GM12878 (cell line): ENCODE measurements at regions not wholly inside any gene's neighbourhood (a gene's known extent, or its start where the extent isn't known, plus 50 kb on each side); places are given as distances from the start of the nearest gene placed in this dataset.

Experiments used
- ATAC-seq: fragments of 200-7000 bp; cut with Tn5 transposase; 3 replicates; pipeline ENCODE4 v1.9.1; 2020; ENCODE audit warnings: mild to moderate bottlenecking, moderate library complexity
- BruUV-seq: library from RNA; stranded (reverse); fragments of 400-500 nt; replicated peaks from 2 replicates; lab custom pipeline; 2021; lab: Mats Ljungman, UMichigan
- CTCF ChIA-PET: fragments of 300-600 bp; sonication (Branson Sonifier 250); formaldehyde crosslinking; extraction: SDS; loops from one replicate; lab custom pipeline; 2021; ENCODE audit warnings: inconsistent platforms; lab: Yijun Ruan, JAX
- POLR2A ChIA-PET: fragments of 350-600 bp; formaldehyde crosslinking; extraction: SDS; loops from one replicate; lab custom pipeline; 2021; ENCODE audit warnings: inconsistent platforms; lab: Charles Lee
- RAD21 ChIA-PET: fragments of 300-600 bp; sonication (Branson Sonifier 250); formaldehyde crosslinking; loops from one replicate; lab custom pipeline; 2023; ENCODE audit warnings: antibody characterized with exemption; ENCODE audit not compliant: unreplicated experiment; lab: Charles Lee
- SMC1A ChIA-PET: fragments of 300-600 bp; sonication (Branson Sonifier 250); formaldehyde crosslinking; loops from one replicate; lab custom pipeline; 2023; ENCODE audit not compliant: unreplicated experiment, uncharacterized antibody; lab: Charles Lee
- DNase-seq: peaks from one replicate; pipeline ENCODE4 v3.0.0-alpha.2; 2011; ENCODE audit warnings: low read depth, low spot score
- FAIRE-seq: peaks from 3 replicates; lab custom pipeline; 2011; peaks lifted over from hg19 to GRCh38; lab: Jason Lieb, UNC
- H2AFZ ChIP-seq: 2 replicates; pipeline ENCODE4 v1.6.0; 2011; ENCODE audit warnings: low read depth, low read length, control low read depth; ENCODE audit not compliant: control insufficient read depth
- H3K27ac ChIP-seq: 2 replicates; pipeline ENCODE4 v1.5.1; 2011; ENCODE audit warnings: control low read depth; ENCODE audit not compliant: control insufficient read depth, insufficient read depth
- H3K27me3 ChIP-seq, 2 experiments: replicated peaks in 1 of 2; 2 replicates each; pipeline versions ENCODE4 v1.6.0 to v1.6.1; 2011; ENCODE audit warnings: low read length in 1 of 2; ENCODE audit not compliant: control insufficient read depth in 2 of 2, insufficient read depth in 2 of 2
- H3K36me3 ChIP-seq, 2 experiments: 2 replicates each; pipeline ENCODE4 v1.5.1; 2011; ENCODE audit warnings: low read length in 1 of 2; ENCODE audit not compliant: control insufficient read depth in 2 of 2, insufficient read depth in 2 of 2
- H3K4me1 ChIP-seq: 2 replicates; pipeline ENCODE4 v1.6.1; 2011; ENCODE audit warnings: mild to moderate bottlenecking, low read length, moderate library complexity, mixed read lengths; ENCODE audit not compliant: control insufficient read depth, insufficient read depth
- H3K4me2 ChIP-seq: 2 replicates; pipeline ENCODE4 v1.6.0; 2011; ENCODE audit warnings: control low read depth; ENCODE audit not compliant: control insufficient read depth, insufficient read depth
- H3K4me3 ChIP-seq: fragments of 200-600 bp; sonication (generic); 2 replicates; pipeline ENCODE4 v1.5.1; 2016
- H3K79me2 ChIP-seq: 2 replicates; pipeline ENCODE4 v1.6.0; 2011; ENCODE audit warnings: low read length; ENCODE audit not compliant: control insufficient read depth, insufficient read depth
- H3K9ac ChIP-seq: 2 replicates; pipeline ENCODE4 v1.8.0; 2011; ENCODE audit warnings: low read length, control low read depth, mixed read lengths; ENCODE audit not compliant: control insufficient read depth, insufficient read depth
- H3K9me3 ChIP-seq: replicated peaks from 3 replicates; pipeline ENCODE4 v1.5.1; 2011; ENCODE audit warnings: mild to moderate bottlenecking, low read length; ENCODE audit not compliant: control insufficient read depth, insufficient read depth
- H4K20me1 ChIP-seq: 2 replicates; pipeline ENCODE4 v1.6.0; 2011; ENCODE audit not compliant: control insufficient read depth, insufficient read depth
- HDAC6 ChIP-seq: fragments of 200-600 bp; sonication (generic); IDR thresholded peaks from one replicate; pipeline ENCODE4 v1.8.0; 2017; ENCODE audit warnings: antibody characterized with exemption; ENCODE audit not compliant: unreplicated experiment
- MTA2 ChIP-seq: fragments of 450-650 bp; IDR thresholded peaks from 2 replicates; pipeline ENCODE4 v1.6.1; 2016; ENCODE audit warnings: low read depth, mild to moderate bottlenecking, moderate library complexity
- NR2C1 ChIP-seq: fragments of 450-650 bp; IDR thresholded peaks from 2 replicates; pipeline ENCODE4 v1.6.1; 2017; ENCODE audit warnings: antibody characterized with exemption, mild to moderate bottlenecking, moderate library complexity
- RELB ChIP-seq: fragments of 450-650 bp; IDR thresholded peaks from 2 replicates; pipeline ENCODE4 v1.6.1; 2017; ENCODE audit warnings: low read depth, mild to moderate bottlenecking, moderate library complexity
- SMAD1 ChIP-seq: fragments of 450-650 bp; IDR thresholded peaks from 2 replicates; pipeline ENCODE4 v1.6.1; 2018; ENCODE audit warnings: mild to moderate bottlenecking, low read depth; ENCODE audit not compliant: partially characterized antibody
- SMARCA5 ChIP-seq: fragments of 450-650 bp; IDR thresholded peaks from 2 replicates; pipeline ENCODE4 v1.6.1; 2017; ENCODE audit warnings: mild to moderate bottlenecking
- TARDBP ChIP-seq: IDR thresholded peaks from 2 replicates; pipeline ENCODE4 v1.6.1; 2016; ENCODE audit warnings: borderline replicate concordance
- WGBS: methylation state at CpG from one replicate; pipeline ENCODE4 v1.1.6; 2016; ENCODE audit warnings: low lambda C conversion rate; ENCODE audit not compliant: insufficient replicate concordance, insufficient coverage; ENCODE audit errors: missing lambda C conversion rate; 5-methylcytosine and 5-hydroxymethylcytosine counted together
- in situ Hi-C: fragments of 300-500 bp; cut with MboI; formaldehyde crosslinking; loops from 9 replicates; pipeline ENCODE4 v1.14.3; 2018; ENCODE audit warnings: mixed read lengths
- intact Hi-C: fragments of 100-400 bp; cut with micrococcal nuclease; formaldehyde crosslinking; loops from one replicate; pipeline ENCODE4 v1.14.2; 2022; ENCODE audit not compliant: unreplicated experiment
- TF ChIP-seq, protein P1 (sequence below): IDR thresholded peaks from 2 replicates; pipeline ENCODE4 v1.6.1; 2012; ENCODE audit warnings: low read depth, low read length, improper control_type of control experiment
- TF ChIP-seq, protein P2 (sequence below): IDR thresholded peaks from 2 replicates; pipeline ENCODE4 v1.6.1; 2011; ENCODE audit warnings: mild to moderate bottlenecking, low read depth, low read length, moderate library complexity; ENCODE audit not compliant: insufficient replicate concordance

- Histone ChIP-seq H3K4me1 (no peaks in the 10 kb centered on the region), H2AFZ (no peak overlapping the region), H3K27ac (no peak overlapping the region), H3K4me3 (no peak overlapping the region), H3K4me2 (no peak overlapping the region), H3K9me3 (no peaks in the 10 kb centered on the region), H3K79me2 (no peaks in the 10 kb centered on the region), H3K36me3 (no peaks in the 10 kb centered on the region), H3K27me3 (peaks cover 0 to 3% of the 10 kb centered on the region in 2 experiments; a peak in 1 of 4 replicates), H4K20me1 (no peaks in the 10 kb centered on the region), H3K9ac (no peak overlapping the region)
- ChIA-PET CTCF (no interaction called here), RAD21 (no interaction called here), SMC1A (no interaction called here), POLR2A (no interaction called here)
- no TSS peak for BruUV-seq
- no peak for DNase-seq
- intact Hi-C loops = no loop called here
- in situ Hi-C loops = no loop called here
- no peak for FAIRE-seq
- no peak for ATAC-seq
- 27% methylated on average over 10 of the region's 10 CpGs for WGBS
- TF ChIP-seq TARDBP = no peak
- TF ChIP-seq HDAC6 = no peak
- no peak for TF ChIP-seq SMARCA5
- TF ChIP-seq RELB = no peak
These were observed 55.7 kb downstream of the MSX1 start for GRCh38 chr4:4914965-4915845.

GRCh38 chr4:4918067-4918466, 58.6 kb downstream of the MSX1 start:
- FAIRE-seq = no peak
- Histone ChIP-seq H3K27me3 (no peaks in the 10 kb centered on the region), H3K4me2 (no peak overlapping the region), H3K4me3 (no peak overlapping the region), H3K27ac (no peak overlapping the region), H3K9ac (no peak overlapping the region), H3K4me1 (no peaks in the 10 kb centered on the region), H4K20me1 (no peaks in the 10 kb centered on the region), H3K9me3 (no peaks in the 10 kb centered on the region; the same call in 2 of the 3 replicates), H3K79me2 (no peaks in the 10 kb centered on the region), H2AFZ (no peak overlapping the region), H3K36me3 (no peaks in the 10 kb centered on the region)
- ATAC-seq = no peak
- 27% methylated on average over 2 of the region's 2 CpGs for WGBS
- ChIA-PET SMC1A (no interaction called here), POLR2A (no interaction called here), CTCF (no interaction called here), RAD21 (no interaction called here)
- in situ Hi-C loops (no loop called here), intact Hi-C loops (no loop called here)
- TF ChIP-seq, protein P1, sequence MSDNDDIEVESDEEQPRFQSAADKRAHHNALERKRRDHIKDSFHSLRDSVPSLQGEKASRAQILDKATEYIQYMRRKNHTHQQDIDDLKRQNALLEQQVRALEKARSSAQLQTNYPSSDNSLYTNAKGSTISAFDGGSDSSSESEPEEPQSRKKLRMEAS = no peak
- no peak for TF ChIP-seq NR2C1
- TF ChIP-seq, protein P2, sequence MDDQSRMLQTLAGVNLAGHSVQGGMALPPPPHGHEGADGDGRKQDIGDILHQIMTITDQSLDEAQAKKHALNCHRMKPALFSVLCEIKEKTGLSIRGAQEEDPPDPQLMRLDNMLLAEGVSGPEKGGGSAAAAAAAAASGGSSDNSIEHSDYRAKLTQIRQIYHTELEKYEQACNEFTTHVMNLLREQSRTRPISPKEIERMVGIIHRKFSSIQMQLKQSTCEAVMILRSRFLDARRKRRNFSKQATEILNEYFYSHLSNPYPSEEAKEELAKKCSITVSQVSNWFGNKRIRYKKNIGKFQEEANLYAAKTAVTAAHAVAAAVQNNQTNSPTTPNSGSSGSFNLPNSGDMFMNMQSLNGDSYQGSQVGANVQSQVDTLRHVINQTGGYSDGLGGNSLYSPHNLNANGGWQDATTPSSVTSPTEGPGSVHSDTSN = no peak
- no peak for TF ChIP-seq SMAD1
- TF ChIP-seq MTA2 = no peak
- DNase-seq = no peak
- BruUV-seq = no TSS peak
